Endothelial cell of umbilical vein (primary cell): ENCODE measurements at regions not wholly inside any gene's neighbourhood (a gene's known extent, or its start where the extent isn't known, plus 50 kb on each side); places are given as distances from the start of the nearest gene placed in this dataset.

Source experiments
- BruUV-seq: library from RNA; stranded (reverse); fragments of 400-500 nt; replicated peaks from 2 replicates; lab custom pipeline; 2021; lab: Mats Ljungman, UMichigan
- CTCF ChIA-PET: fragments of 300-600, 350-600 bp; sonication (Branson Sonifier 250); formaldehyde crosslinking; loops from one replicate; lab custom pipeline; 2021; ENCODE audit warnings: antibody characterized with exemption, inconsistent platforms; lab: Charles Lee
- POLR2A ChIA-PET: fragments of 300-600, 350-600 bp; sonication (Branson Sonifier 250); formaldehyde crosslinking; loops from one replicate; lab custom pipeline; 2021; ENCODE audit warnings: antibody characterized with exemption, inconsistent platforms; lab: Charles Lee
- DNase-seq: peaks from one replicate; pipeline ENCODE4 v3.0.0-alpha.2; 2011; ENCODE audit warnings: low read depth, low spot score
- FAIRE-seq: peaks from 2 replicates; lab custom pipeline; 2011; peaks lifted over from hg19 to GRCh38; lab: Jason Lieb, UNC
- H2AFZ ChIP-seq: 2 replicates; pipeline ENCODE4 v1.6.0; 2012; ENCODE audit warnings: low read depth, low read length, control low read depth, inconsistent platforms
- H3K27ac ChIP-seq: 2 replicates; pipeline ENCODE4 v1.5.1; 2011; ENCODE audit warnings: low read depth, mild to moderate bottlenecking, control low read depth, low read length, moderate library complexity; ENCODE audit not compliant: insufficient read depth
- H3K27me3 ChIP-seq, 2 experiments: 2 replicates each; pipeline versions ENCODE4 v1.6.0 to v1.6.1; 2011; ENCODE audit warnings: low read length in 2 of 2, mixed read lengths in 1 of 2; ENCODE audit not compliant: control insufficient read depth in 2 of 2, insufficient read depth in 2 of 2
- H3K36me3 ChIP-seq, 2 experiments: 2 replicates in 1 of 2; 3 replicates in 1 of 2; pipeline ENCODE4 v1.5.1; 2011; ENCODE audit warnings: low read length in 2 of 2, mild to moderate bottlenecking in 1 of 2, moderate library complexity in 1 of 2; ENCODE audit not compliant: control insufficient read depth in 2 of 2, insufficient read depth in 2 of 2; ENCODE audit errors: extremely low read depth in 1 of 2
- H3K4me1 ChIP-seq: 3 replicates; pipeline ENCODE4 v1.5.1; 2011; ENCODE audit warnings: mild to moderate bottlenecking, low read length; ENCODE audit not compliant: control insufficient read depth, insufficient read depth; ENCODE audit errors: extremely low read depth
- H3K4me2 ChIP-seq: 2 replicates; pipeline ENCODE4 v1.6.1; 2011; ENCODE audit warnings: low read length, control low read depth, mixed read lengths; ENCODE audit not compliant: insufficient read depth
- H3K4me3 ChIP-seq, 3 experiments: fragments of 200-600 bp in 1 of 3; sonication (generic), shearing (Covaris generic) in 1 of 3; replicated peaks in 1 of 3; 2 replicates each; pipeline ENCODE4 v1.5.1; 2011 to 2016; ENCODE audit warnings: control low read depth in 3 of 3, low read length in 3 of 3, mild to moderate bottlenecking in 2 of 3, inconsistent platforms in 1 of 3, low read depth in 1 of 3, moderate library complexity in 1 of 3; ENCODE audit not compliant: insufficient read depth in 1 of 3
- H3K79me2 ChIP-seq: 2 replicates; pipeline ENCODE4 v1.6.0; 2012; ENCODE audit warnings: low read length, inconsistent platforms; ENCODE audit not compliant: control insufficient read depth, insufficient read depth
- H3K9ac ChIP-seq: replicated peaks from 2 replicates; pipeline ENCODE3; 2011; ENCODE audit warnings: low read length, control low read depth; ENCODE audit not compliant: insufficient read depth; ENCODE audit errors: extremely low read depth
- H3K9me1 ChIP-seq: replicated peaks from 3 replicates; pipeline ENCODE4 v1.6.0; 2011; ENCODE audit warnings: mild to moderate bottlenecking, low read length; ENCODE audit not compliant: control insufficient read depth, insufficient read depth; ENCODE audit errors: extremely low read depth
- H3K9me3 ChIP-seq: replicated peaks from 2 replicates; pipeline ENCODE4 v1.5.1; 2012; ENCODE audit warnings: low read length, inconsistent platforms; ENCODE audit not compliant: control insufficient read depth, insufficient read depth
- H4K20me1 ChIP-seq: replicated peaks from 2 replicates; pipeline ENCODE3; 2011; ENCODE audit warnings: mild to moderate bottlenecking, low read length; ENCODE audit not compliant: control insufficient read depth, insufficient read depth; ENCODE audit errors: extremely low read depth
- CTCF ChIP-seq, 2 donors: IDR thresholded peaks; 1 replicate in 1 of 2; 2 replicates in 1 of 2; pipeline ENCODE4 v1.5.1; 2011; ENCODE audit warnings: low read length in 2 of 2, mild to moderate bottlenecking in 2 of 2, moderate library complexity in 2 of 2, control low read depth in 1 of 2, inconsistent platforms in 1 of 2, low read depth in 1 of 2; ENCODE audit not compliant: insufficient read depth in 1 of 2; ENCODE audit errors: extremely low read depth in 1 of 2
- EZH2 ChIP-seq: IDR thresholded peaks from 2 replicates; pipeline ENCODE4 v1.6.1; 2012; ENCODE audit warnings: borderline replicate concordance, low read depth, mild to moderate bottlenecking, moderate library complexity, low read length, inconsistent platforms; ENCODE audit not compliant: severe bottlenecking
- FOS ChIP-seq: IDR thresholded peaks from 2 replicates; pipeline ENCODE4 v1.6.1; 2011; ENCODE audit warnings: mild to moderate bottlenecking, low read length, moderate library complexity, borderline replicate concordance; ENCODE audit not compliant: insufficient read depth
- GATA2 ChIP-seq: IDR thresholded peaks from 2 replicates; pipeline ENCODE4 v1.7.0; 2011; ENCODE audit warnings: low read depth, mild to moderate bottlenecking, moderate library complexity, mixed read lengths, low read length; ENCODE audit not compliant: insufficient read length, insufficient read depth
- JUN ChIP-seq: IDR thresholded peaks from 2 replicates; pipeline ENCODE4 v1.6.1; 2011; ENCODE audit warnings: borderline replicate concordance, low read depth; ENCODE audit not compliant: insufficient read length, insufficient read depth
- MAX ChIP-seq: IDR thresholded peaks from 2 replicates; pipeline ENCODE4 v1.6.1; 2011; ENCODE audit not compliant: insufficient read depth, insufficient read length
- MYC ChIP-seq: IDR thresholded peaks from one replicate; pipeline ENCODE4 v1.6.1; 2011; ENCODE audit warnings: mild to moderate bottlenecking, low read depth, low read length
- POLR2A ChIP-seq: IDR thresholded peaks from 2 replicates; pipeline ENCODE4 v1.6.1; 2012; ENCODE audit warnings: low read depth, mild to moderate bottlenecking, control low read depth, low read length
- POLR2AphosphoS5 ChIP-seq: IDR thresholded peaks from 2 replicates; pipeline ENCODE4 v1.6.1; 2012; ENCODE audit warnings: low read depth, mild to moderate bottlenecking, control low read depth, low read length, moderate library complexity; ENCODE audit not compliant: insufficient read depth
- dilution Hi-C: fragments of 300-500 bp; cut with MboI; formaldehyde crosslinking; loops from one replicate; pipeline ENCODE4 v1.15.0; 2019; ENCODE audit warnings: low sequenced_read_pairs; ENCODE audit not compliant: extremely low pct_ligation_motif_present
- intact Hi-C: fragments of 100-400 bp; cut with micrococcal nuclease; formaldehyde crosslinking; loops from one replicate; pipeline ENCODE4 v1.10.0; 2022

- no peak overlapping the region for H2AFZ ChIP-seq
- dilution Hi-C loops (no loop called here), intact Hi-C loops (no loop called here)
- FAIRE-seq (no peak), DNase-seq (no peak)
- no peaks in the 10 kb centered on the region for H3K79me2 ChIP-seq
- BruUV-seq = no TSS peak
- H3K4me2 ChIP-seq = no peak overlapping the region
- TF ChIP-seq FOS (no peak), JUN (no peak), MYC (no peak), EZH2 (no peak), CTCF (IDR thresholded peaks at IDR 0.05; ENCODE audit: extremely low read depth in 1 of 2, insufficient read depth in 1 of 2, low read depth in 1 of 2, low read length in 2 of 2) (no peak), POLR2AphosphoS5 (no peak), POLR2A (no peak), MAX (no peak), GATA2 (no peak)
- H3K27ac ChIP-seq = no peak overlapping the region
- H3K9me3 ChIP-seq = no peaks in the 10 kb centered on the region
- H3K27me3 ChIP-seq = peaks cover 6 to 15% of the 10 kb centered on the region in 2 experiments
- no peak overlapping the region for H3K9ac ChIP-seq
- no peaks in the 10 kb centered on the region for H4K20me1 ChIP-seq
- POLR2A ChIA-PET = no interaction called here
- H3K4me3 ChIP-seq = no peak overlapping the region
- H3K9me1 ChIP-seq = no peaks in the 10 kb centered on the region
- H3K4me1 ChIP-seq = no peaks in the 10 kb centered on the region
- CTCF ChIA-PET = no interaction called here
- H3K36me3 ChIP-seq = no peaks in the 10 kb centered on the region
Observed at GRCh38 chr13:32893176-32893575, 123.0 kb upstream of the KL start.
